ENCODE measurements at regions not wholly inside any gene's neighbourhood (a gene's known extent, or its start where the extent isn't known, plus 50 kb on each side); places are given as distances from the start of the nearest gene placed in this dataset.

DNA sequence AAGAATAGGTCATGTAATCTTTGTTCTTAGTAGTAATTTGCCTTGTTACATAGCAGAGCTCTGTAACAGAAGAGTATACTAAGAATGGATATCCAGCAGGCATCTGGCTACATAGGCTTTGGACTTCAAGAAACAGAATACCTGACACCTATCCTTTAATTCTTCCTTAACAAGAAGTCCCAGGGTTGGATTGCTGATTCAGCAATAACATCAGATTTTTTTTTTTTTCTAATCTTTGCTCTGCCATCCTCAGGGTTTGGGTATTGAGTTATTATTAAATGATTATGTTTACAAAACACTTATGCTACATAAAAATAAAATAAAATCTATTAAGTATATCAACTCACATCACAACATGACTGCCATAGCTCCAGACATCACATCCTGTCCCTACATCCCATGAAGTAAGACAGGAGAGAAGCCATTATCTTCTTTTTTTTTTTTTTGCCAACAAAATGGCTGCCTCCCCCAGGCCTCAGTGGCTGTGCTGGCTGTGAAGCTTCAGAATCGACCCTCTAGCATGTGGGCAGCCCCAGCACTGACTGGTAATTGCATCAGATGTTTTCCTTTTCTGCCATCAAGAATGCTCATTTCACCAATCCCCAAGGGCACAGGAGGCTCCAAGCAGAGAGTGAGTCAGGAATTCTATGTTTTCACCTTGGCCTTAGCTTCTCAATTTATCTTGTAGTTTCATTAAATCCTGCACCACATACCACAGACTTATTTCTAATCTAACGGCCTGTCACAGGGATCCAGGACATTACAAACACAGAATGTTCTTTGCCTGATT is 186.2 kb downstream of the DICER1 start:
- intact Hi-C loops (cut with micrococcal nuclease) = no loop called here
- POLR2A ChIA-PET = interaction anchor here (0.6 kb wide), 1 partner anchor 1250 kb away, joined by 5 read pairs; no protein-coding TSS in a partner anchor
- H3K27me3 Mint-ChIP-seq = peaks cover 10 to 40% (median 25%) of the 10 kb centered on the region in 5 donors
- CTCF ChIA-PET = no interaction called here
- Histone ChIP-seq H3K9me3 (ENCODE audit: control insufficient read depth in 2 of 3, low read length in 3 of 3) (no peaks in the 10 kb centered on the region), H3K4me1 (ENCODE audit: control insufficient read depth in 2 of 2, insufficient read depth in 2 of 2, low read length in 2 of 2) (no peaks in the 10 kb centered on the region), H3K36me3 (ENCODE audit: control insufficient read depth in 2 of 3, insufficient read depth in 3 of 3, low read length in 3 of 3) (no peaks in the 10 kb centered on the region), H3K4me3 (ENCODE audit: low read length) (no peak overlapping the region), H3K27me3 (ENCODE audit: control insufficient read depth in 2 of 2, insufficient read depth in 2 of 2, low read length in 2 of 2) (no peaks in the 10 kb centered on the region), H3K27ac (ENCODE audit: low read depth, low read length) (no peak overlapping the region)
- ATAC-seq (no peak), DNase-seq (no peak)
- H3K4me1 Mint-ChIP-seq = no peaks in the 10 kb centered on the region
- peaks cover 0 to 8% (median 0%) of the 10 kb centered on the region in 11 donors for H3K9me3 Mint-ChIP-seq
- no peak overlapping the region for H3K4me3 Mint-ChIP-seq
- H3K27ac Mint-ChIP-seq = no peak overlapping the region
- H3K36me3 Mint-ChIP-seq = no peaks in the 10 kb centered on the region

DNA sequence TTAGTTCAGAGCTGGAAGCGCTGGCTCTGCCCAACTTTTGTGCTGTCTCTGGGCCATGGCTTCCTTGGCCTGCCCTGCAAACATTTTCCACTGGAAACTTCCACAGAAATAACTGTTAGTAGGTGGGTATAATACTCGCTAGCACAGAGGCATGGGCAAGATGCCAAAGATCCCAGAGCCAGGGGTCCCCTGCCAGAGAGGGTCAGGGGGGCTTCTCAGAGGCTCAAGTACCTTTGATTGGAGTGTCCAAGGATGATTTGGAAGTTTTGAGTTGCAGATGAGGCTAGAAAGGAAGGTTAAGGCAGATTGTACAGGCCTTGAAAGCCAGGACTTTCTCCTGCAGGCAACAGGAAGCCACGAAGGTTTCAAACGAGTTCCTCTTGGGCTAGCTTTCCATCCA is 187.6 kb downstream of the DICER1 start:
- ChIA-PET CTCF (no interaction called here), POLR2A (no interaction called here)
- Histone ChIP-seq H3K27ac (ENCODE audit: low read depth, low read length) (no peak overlapping the region), H3K4me3 (ENCODE audit: low read length) (no peak overlapping the region), H3K9me3 (ENCODE audit: control insufficient read depth in 2 of 3, low read length in 3 of 3) (no peaks in the 10 kb centered on the region), H3K4me1 (ENCODE audit: control insufficient read depth in 2 of 2, insufficient read depth in 2 of 2, low read length in 2 of 2) (no peaks in the 10 kb centered on the region), H3K27me3 (ENCODE audit: control insufficient read depth in 2 of 2, insufficient read depth in 2 of 2, low read length in 2 of 2) (no peaks in the 10 kb centered on the region), H3K36me3 (ENCODE audit: control insufficient read depth in 2 of 3, insufficient read depth in 3 of 3, low read length in 3 of 3) (no peaks in the 10 kb centered on the region)
- Mint-ChIP-seq H3K4me3 (no peak overlapping the region), H3K27me3 (peaks cover 10 to 37% (median 23%) of the 10 kb centered on the region in 5 donors), H3K27ac (no peak overlapping the region), H3K36me3 (no peaks in the 10 kb centered on the region), H3K9me3 (peaks cover 0 to 8% (median 0%) of the 10 kb centered on the region in 11 donors), H3K4me1 (no peaks in the 10 kb centered on the region)
- intact Hi-C loops (cut with micrococcal nuclease) = no loop called here
- DNase-seq (no peak), ATAC-seq (no peak)

DNA sequence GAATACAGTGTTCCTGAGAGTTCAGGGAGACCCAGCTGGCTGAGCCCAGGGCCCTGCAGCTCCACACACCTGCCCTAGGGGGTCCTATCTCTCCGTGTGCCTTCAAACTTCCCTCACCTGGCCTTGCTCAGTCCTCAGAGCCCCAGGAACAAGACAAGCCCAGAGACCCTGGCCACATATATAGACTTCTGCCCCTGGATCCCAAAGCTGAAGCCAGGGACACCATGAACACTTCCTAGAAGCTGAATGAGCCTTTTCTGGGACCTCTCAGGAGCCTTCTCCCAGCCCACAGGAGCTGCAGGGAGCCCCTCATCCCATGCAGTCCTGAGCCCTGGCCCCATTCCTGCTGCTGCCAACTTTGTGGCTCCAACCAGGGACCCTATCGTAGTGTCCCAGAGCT is 190.5 kb downstream of the DICER1 start:
- H3K27me3 ChIP-seq (ENCODE audit: control insufficient read depth in 2 of 2, insufficient read depth in 2 of 2, low read length in 2 of 2) = no peaks in the 10 kb centered on the region
- POLR2A ChIA-PET = no interaction called here
- H3K4me1 ChIP-seq (ENCODE audit: control insufficient read depth in 2 of 2, insufficient read depth in 2 of 2, low read length in 2 of 2) = no peaks in the 10 kb centered on the region
- Mint-ChIP-seq H3K9me3 (peaks cover 0 to 8% (median 0%) of the 10 kb centered on the region in 11 donors), H3K27ac (no peak overlapping the region), H3K27me3 (peaks cover 1 to 26% (median 21%) of the 10 kb centered on the region in 5 donors), H3K4me1 (no peaks in the 10 kb centered on the region), H3K4me3 (no peak overlapping the region), H3K36me3 (no peaks in the 10 kb centered on the region)
- H3K36me3 ChIP-seq (ENCODE audit: control insufficient read depth in 2 of 3, insufficient read depth in 3 of 3, low read length in 3 of 3) = no peaks in the 10 kb centered on the region
- DNase-seq (no peak), ATAC-seq (no peak)
- CTCF ChIA-PET = no interaction called here
- intact Hi-C loops (cut with micrococcal nuclease) = no loop called here
- no peak overlapping the region for H3K27ac ChIP-seq (ENCODE audit: low read depth, low read length)
- H3K4me3 ChIP-seq (ENCODE audit: low read length) = no peak overlapping the region
- no peaks in the 10 kb centered on the region for H3K9me3 ChIP-seq (ENCODE audit: control insufficient read depth in 2 of 3, low read length in 3 of 3)

DNA sequence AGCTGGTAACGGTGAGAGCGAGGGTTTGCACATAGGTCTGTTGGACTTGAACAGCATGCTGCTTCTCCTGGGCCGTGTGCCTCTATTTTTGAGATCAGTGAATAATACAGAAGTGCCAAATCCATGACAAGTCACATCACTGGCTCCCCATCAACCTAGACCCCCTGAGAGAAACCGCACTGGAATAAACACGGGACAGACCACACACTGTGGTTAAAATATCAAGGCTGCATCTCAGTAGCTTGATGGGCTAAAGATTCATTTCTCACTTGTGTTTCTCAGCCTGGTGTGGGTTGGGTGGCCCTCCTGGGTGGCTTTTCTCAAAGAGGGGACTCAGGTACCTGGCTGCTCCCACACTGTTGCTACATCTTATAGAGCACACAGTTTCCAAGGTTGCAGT is 191.0 kb downstream of the DICER1 start:
- H3K9me3 ChIP-seq (ENCODE audit: control insufficient read depth in 2 of 3, low read length in 3 of 3) = no peaks in the 10 kb centered on the region
- no peaks in the 10 kb centered on the region for H3K36me3 ChIP-seq (ENCODE audit: control insufficient read depth in 2 of 3, insufficient read depth in 3 of 3, low read length in 3 of 3)
- ChIA-PET POLR2A (no interaction called here), CTCF (no interaction called here)
- Mint-ChIP-seq H3K4me3 (no peak overlapping the region), H3K27ac (no peak overlapping the region), H3K36me3 (no peaks in the 10 kb centered on the region), H3K27me3 (peaks cover 0 to 26% (median 21%) of the 10 kb centered on the region in 5 donors), H3K9me3 (peaks cover 0 to 6% (median 0%) of the 10 kb centered on the region in 11 donors), H3K4me1 (peaks cover 0 to 1% (median 0%) of the 10 kb centered on the region in 7 donors)
- H3K4me1 ChIP-seq (ENCODE audit: control insufficient read depth in 2 of 2, insufficient read depth in 2 of 2, low read length in 2 of 2) = no peaks in the 10 kb centered on the region
- no peak for ATAC-seq
- H3K27me3 ChIP-seq (ENCODE audit: control insufficient read depth in 2 of 2, insufficient read depth in 2 of 2, low read length in 2 of 2) = no peaks in the 10 kb centered on the region
- no peak overlapping the region for H3K4me3 ChIP-seq (ENCODE audit: low read length)
- H3K27ac ChIP-seq (ENCODE audit: low read depth, low read length) = no peak overlapping the region
- DNase-seq = no peak
- intact Hi-C loops (cut with micrococcal nuclease) = no loop called here

DNA sequence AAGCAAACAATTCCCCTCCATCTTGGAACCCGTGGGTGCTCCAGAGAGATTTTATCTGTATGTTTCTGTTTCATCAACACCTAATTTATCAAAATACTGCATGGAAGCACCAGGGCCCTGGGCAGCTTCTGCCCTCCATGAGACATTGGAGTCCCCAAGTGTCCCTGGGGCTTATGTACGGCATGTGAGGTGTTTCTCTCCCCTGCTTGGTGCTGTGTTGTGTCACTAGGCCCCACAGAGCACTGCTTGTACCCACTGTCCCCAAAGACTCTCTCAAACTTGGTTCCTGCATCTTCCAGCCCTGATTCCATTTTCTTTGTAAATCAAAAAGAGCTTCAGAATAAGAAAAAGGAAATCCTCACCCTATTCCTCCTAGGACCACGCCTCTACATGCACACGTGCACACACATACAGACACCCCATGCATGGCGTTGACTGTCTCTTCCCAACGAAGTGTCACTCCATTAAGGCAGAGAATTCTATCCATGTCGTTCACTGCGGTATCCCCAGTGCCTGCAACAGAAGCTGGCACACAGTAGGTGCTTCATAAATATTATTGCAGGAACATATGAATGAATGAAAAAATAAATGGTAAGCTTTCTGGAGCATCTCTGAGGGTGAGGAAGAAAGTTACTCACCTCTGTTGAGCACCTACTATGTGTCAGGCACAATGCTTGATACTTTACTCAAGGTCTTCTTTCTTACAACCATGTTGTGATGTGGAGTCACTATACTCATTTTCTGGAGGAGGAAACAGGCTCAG is 191.6 kb downstream of the DICER1 start:
- H3K36me3 Mint-ChIP-seq = no peaks in the 10 kb centered on the region
- no peak for DNase-seq
- Histone ChIP-seq H3K27me3 (ENCODE audit: control insufficient read depth in 2 of 2, insufficient read depth in 2 of 2, low read length in 2 of 2) (no peaks in the 10 kb centered on the region), H3K4me3 (ENCODE audit: low read length) (no peak overlapping the region), H3K36me3 (ENCODE audit: control insufficient read depth in 2 of 3, insufficient read depth in 3 of 3, low read length in 3 of 3) (no peaks in the 10 kb centered on the region), H3K4me1 (ENCODE audit: control insufficient read depth in 2 of 2, insufficient read depth in 2 of 2, low read length in 2 of 2) (no peaks in the 10 kb centered on the region), H3K9me3 (ENCODE audit: control insufficient read depth in 2 of 3, low read length in 3 of 3) (no peaks in the 10 kb centered on the region), H3K27ac (ENCODE audit: low read depth, low read length) (no peak overlapping the region)
- CTCF ChIA-PET = no interaction called here
- no peak overlapping the region for H3K27ac Mint-ChIP-seq
- H3K9me3 Mint-ChIP-seq = peaks cover 0 to 4% (median 0%) of the 10 kb centered on the region in 11 donors
- ATAC-seq = no peak
- POLR2A ChIA-PET = no interaction called here
- H3K4me1 Mint-ChIP-seq = peaks cover 0 to 1% (median 0%) of the 10 kb centered on the region in 7 donors
- H3K4me3 Mint-ChIP-seq = no peak overlapping the region
- intact Hi-C loops (cut with micrococcal nuclease) = no loop called here
- peaks cover 0 to 25% (median 19%) of the 10 kb centered on the region in 5 donors for H3K27me3 Mint-ChIP-seq

DNA sequence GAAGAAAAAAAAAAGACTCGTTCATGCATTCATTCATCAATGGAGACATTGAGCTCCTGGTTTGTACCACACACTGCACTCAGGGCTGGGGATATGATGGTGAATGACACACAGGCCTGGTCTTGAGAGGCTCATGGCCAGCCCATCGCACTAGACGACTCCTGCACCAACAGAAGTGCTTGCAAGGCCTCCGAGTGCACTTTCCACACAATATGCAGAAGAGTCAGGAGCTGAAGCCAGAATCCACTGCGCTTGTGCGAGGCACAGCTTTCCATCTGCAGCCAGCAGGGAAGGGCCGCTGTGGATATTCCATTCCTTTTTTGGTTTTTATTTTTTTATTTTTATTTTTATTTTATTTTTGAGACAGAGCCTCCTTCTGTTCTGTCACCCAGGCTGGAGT is 192.4 kb downstream of the DICER1 start:
- Mint-ChIP-seq H3K27ac (no peak overlapping the region), H3K4me3 (no peak overlapping the region), H3K9me3 (no peaks in the 10 kb centered on the region), H3K36me3 (no peaks in the 10 kb centered on the region), H3K4me1 (peaks cover 0 to 1% (median 0%) of the 10 kb centered on the region in 7 donors), H3K27me3 (peaks cover 0 to 29% (median 19%) of the 10 kb centered on the region in 5 donors)
- H3K4me3 ChIP-seq (ENCODE audit: low read length) = no peak overlapping the region
- H3K27me3 ChIP-seq (ENCODE audit: control insufficient read depth in 2 of 2, insufficient read depth in 2 of 2, low read length in 2 of 2) = no peaks in the 10 kb centered on the region
- ChIA-PET CTCF (no interaction called here), POLR2A (no interaction called here)
- no peak for DNase-seq
- intact Hi-C loops (cut with micrococcal nuclease) = no loop called here
- no peaks in the 10 kb centered on the region for H3K4me1 ChIP-seq (ENCODE audit: control insufficient read depth in 2 of 2, insufficient read depth in 2 of 2, low read length in 2 of 2)
- no peaks in the 10 kb centered on the region for H3K36me3 ChIP-seq (ENCODE audit: control insufficient read depth in 2 of 3, insufficient read depth in 3 of 3, low read length in 3 of 3)
- H3K9me3 ChIP-seq (ENCODE audit: control insufficient read depth in 2 of 3, low read length in 3 of 3) = no peaks in the 10 kb centered on the region
- no peak overlapping the region for H3K27ac ChIP-seq (ENCODE audit: low read depth, low read length)
- ATAC-seq = no peak
